ENCODE measurements at regions not wholly inside any gene's neighbourhood (a gene's known extent, or its start where the extent isn't known, plus 50 kb on each side); places are given as distances from the start of the nearest gene placed in this dataset.

DNA sequence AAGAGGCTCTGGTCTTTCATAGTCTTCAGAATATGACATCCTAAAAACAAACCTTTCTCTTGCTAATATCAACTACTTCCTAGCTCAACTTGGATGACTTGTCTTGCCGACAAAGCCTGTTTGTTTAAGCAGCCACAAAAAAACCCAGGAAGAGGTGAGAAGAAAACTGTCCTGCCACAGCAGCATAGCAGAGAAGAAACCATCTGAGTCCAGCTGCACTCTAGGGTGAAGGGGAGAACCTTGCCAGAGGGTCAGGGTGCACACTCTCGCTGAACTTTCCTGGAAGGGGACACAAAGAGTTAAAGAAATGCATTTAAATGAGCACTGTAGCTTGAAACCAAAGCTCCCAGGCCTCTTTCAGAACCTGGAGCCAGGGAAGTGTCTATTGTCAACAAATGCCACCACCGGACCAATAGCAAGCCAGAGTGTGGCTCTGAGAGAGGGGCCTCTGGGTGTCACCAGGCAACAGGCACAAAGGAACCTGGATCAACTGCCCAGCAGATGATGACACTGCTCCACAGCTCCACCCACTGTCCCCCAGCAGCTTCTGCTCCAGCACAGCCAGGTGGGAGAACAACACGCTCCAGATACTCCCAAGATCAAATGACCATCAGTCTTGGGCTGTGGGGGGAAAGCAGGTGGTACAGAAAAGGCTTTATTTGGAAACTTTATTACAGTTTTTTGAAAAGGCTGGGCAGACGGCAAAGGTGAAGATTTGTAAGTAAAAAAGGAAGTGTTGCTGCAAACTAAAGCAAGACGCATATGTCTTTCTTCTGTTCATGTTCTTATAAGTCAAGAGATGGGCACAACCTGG lies 105.7 kb downstream of the RASSF10 start (continued):
- TF ChIP-seq JUN (CRISPR knock-in tag; IDR thresholded peaks at IDR 0.05) (no peak), NFYB (CRISPR knock-in tag; IDR thresholded peaks at IDR 0.05) (peak; percentile 77), ETV5 (CRISPR knock-in tag; IDR thresholded peaks at IDR 0.05; ENCODE audit: borderline replicate concordance) (no peak), CCAR2 (optimal IDR thresholded peaks at IDR 0.05; ENCODE audit: low read depth, low read length) (no peak), MBD4 (IDR thresholded peaks at IDR 0.05; ENCODE audit: borderline replicate concordance, low read length) (no peak), HIVEP1 (CRISPR knock-in tag; IDR thresholded peaks at IDR 0.05) (no peak), SETDB1 (CRISPR knock-in tag; IDR thresholded peaks at IDR 0.05; ENCODE audit: borderline replicate concordance) (no peak), HNRNPK (IDR thresholded peaks at IDR 0.05; ENCODE audit: low read depth, low read length, poor library complexity, severe bottlenecking) (no peak), ZNF383 (CRISPR knock-in tag; IDR thresholded peaks at IDR 0.05; ENCODE audit: borderline replicate concordance) (no peak), ZNF652 (CRISPR knock-in tag; IDR thresholded peaks at IDR 0.05; ENCODE audit: borderline replicate concordance, low read depth) (peak; percentile 94), TBX2 (CRISPR knock-in tag; IDR thresholded peaks at IDR 0.05; ENCODE audit: borderline replicate concordance) (no peak), FOSL2 (CRISPR knock-in tag; IDR thresholded peaks at IDR 0.05) (peak; percentile 70), TP53 (CRISPR knock-in tag; conservative IDR thresholded peaks at IDR 0.05) (no peak), ZMYM4 (CRISPR knock-in tag; IDR thresholded peaks at IDR 0.05) (peak; percentile 92), ZBTB7B (CRISPR knock-in tag; IDR thresholded peaks at IDR 0.05) (peak; percentile 42; the same call in 1 of the 2 replicates), KLF16 (CRISPR knock-in tag; IDR thresholded peaks at IDR 0.05) (no peak), ZNF343 (CRISPR knock-in tag; IDR thresholded peaks at IDR 0.05) (no peak), STAT5B (CRISPR knock-in tag; IDR thresholded peaks at IDR 0.05) (no peak), RAD21 (CRISPR knock-in tag; IDR thresholded peaks at IDR 0.05) (peak; percentile 73), NKX3-1 (CRISPR knock-in tag; IDR thresholded peaks at IDR 0.05) (no peak), SKI (IDR thresholded peaks at IDR 0.05; ENCODE audit: partially characterized antibody) (no peak)
- TF ChIP-seq, protein P1, sequence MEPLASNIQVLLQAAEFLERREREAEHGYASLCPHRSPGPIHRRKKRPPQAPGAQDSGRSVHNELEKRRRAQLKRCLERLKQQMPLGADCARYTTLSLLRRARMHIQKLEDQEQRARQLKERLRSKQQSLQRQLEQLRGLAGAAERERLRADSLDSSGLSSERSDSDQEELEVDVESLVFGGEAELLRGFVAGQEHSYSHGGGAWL (CRISPR knock-in tag; IDR thresholded peaks at IDR 0.05) = no peak
- TF ChIP-seq, protein P2, sequence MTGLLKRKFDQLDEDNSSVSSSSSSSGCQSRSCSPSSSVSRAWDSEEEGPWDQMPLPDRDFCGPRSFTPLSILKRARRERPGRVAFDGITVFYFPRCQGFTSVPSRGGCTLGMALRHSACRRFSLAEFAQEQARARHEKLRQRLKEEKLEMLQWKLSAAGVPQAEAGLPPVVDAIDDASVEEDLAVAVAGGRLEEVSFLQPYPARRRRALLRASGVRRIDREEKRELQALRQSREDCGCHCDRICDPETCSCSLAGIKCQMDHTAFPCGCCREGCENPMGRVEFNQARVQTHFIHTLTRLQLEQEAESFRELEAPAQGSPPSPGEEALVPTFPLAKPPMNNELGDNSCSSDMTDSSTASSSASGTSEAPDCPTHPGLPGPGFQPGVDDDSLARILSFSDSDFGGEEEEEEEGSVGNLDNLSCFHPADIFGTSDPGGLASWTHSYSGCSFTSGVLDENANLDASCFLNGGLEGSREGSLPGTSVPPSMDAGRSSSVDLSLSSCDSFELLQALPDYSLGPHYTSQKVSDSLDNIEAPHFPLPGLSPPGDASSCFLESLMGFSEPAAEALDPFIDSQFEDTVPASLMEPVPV (CRISPR knock-in tag; IDR thresholded peaks at IDR 0.05) = no peak
- TF ChIP-seq, protein P3, sequence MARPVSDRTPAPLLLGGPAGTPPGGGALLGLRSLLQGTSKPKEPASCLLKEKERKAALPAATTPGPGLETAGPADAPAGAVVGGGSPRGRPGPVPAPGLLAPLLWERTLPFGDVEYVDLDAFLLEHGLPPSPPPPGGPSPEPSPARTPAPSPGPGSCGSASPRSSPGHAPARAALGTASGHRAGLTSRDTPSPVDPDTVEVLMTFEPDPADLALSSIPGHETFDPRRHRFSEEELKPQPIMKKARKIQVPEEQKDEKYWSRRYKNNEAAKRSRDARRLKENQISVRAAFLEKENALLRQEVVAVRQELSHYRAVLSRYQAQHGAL (CRISPR knock-in tag; IDR thresholded peaks at IDR 0.05; ENCODE audit: not compliant biosample characterization) = no peak
- TF ChIP-seq, protein P4, sequence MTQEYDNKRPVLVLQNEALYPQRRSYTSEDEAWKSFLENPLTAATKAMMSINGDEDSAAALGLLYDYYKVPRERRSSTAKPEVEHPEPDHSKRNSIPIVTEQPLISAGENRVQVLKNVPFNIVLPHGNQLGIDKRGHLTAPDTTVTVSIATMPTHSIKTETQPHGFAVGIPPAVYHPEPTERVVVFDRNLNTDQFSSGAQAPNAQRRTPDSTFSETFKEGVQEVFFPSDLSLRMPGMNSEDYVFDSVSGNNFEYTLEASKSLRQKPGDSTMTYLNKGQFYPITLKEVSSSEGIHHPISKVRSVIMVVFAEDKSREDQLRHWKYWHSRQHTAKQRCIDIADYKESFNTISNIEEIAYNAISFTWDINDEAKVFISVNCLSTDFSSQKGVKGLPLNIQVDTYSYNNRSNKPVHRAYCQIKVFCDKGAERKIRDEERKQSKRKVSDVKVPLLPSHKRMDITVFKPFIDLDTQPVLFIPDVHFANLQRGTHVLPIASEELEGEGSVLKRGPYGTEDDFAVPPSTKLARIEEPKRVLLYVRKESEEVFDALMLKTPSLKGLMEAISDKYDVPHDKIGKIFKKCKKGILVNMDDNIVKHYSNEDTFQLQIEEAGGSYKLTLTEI (CRISPR knock-in tag; conservative IDR thresholded peaks at IDR 0.05) = no peak

Measured in HepG2 (cell line).